Smooth muscle cell of the brain vasculature (primary cell): ENCODE measurements at regions not wholly inside any gene's neighbourhood (a gene's known extent, or its start where the extent isn't known, plus 50 kb on each side); places are given as distances from the start of the nearest gene placed in this dataset.

ENCODE experiments used
- DNase-seq: peaks from one replicate; pipeline ENCODE4 v3.0.0-alpha.2; 2012; ENCODE audit warnings: low read depth, low spot score

- peak; percentile 24 for DNase-seq
These were observed 212.9 kb upstream of the ARID1B start for GRCh38 chr6:156564127-156564806.

- no peak for DNase-seq
These were observed 213.5 kb upstream of the ARID1B start for GRCh38 chr6:156563714-156564113.

- DNase-seq, result no peak
These were observed 214.5 kb upstream of the ARID1B start for GRCh38 chr6:156562636-156563035.

- no peak for DNase-seq
These were observed 215.2 kb upstream of the ARID1B start for GRCh38 chr6:156562019-156562418.

GRCh38 chr6:156560476-156560875, 216.7 kb upstream of the ARID1B start:
- no peak for DNase-seq

- no peak for DNase-seq
These were observed 218.0 kb upstream of the ARID1B start for GRCh38 chr6:156559162-156559690.

- DNase-seq, result no peak
These were observed 219.3 kb upstream of the ARID1B start for GRCh38 chr6:156557911-156558259.

- no peak for DNase-seq
These were observed 219.8 kb upstream of the ARID1B start for GRCh38 chr6:156557251-156557910.

GRCh38 chr6:156556811-156557210, 220.4 kb upstream of the ARID1B start:
- DNase-seq, result no peak

- DNase-seq, result no peak
These were observed 222.1 kb upstream of the ARID1B start for GRCh38 chr6:156555116-156555515.

- DNase-seq, result no peak
These were observed 223.0 kb upstream of the ARID1B start for GRCh38 chr6:156554160-156554559.

- no peak for DNase-seq
These were observed 224.3 kb upstream of the ARID1B start for GRCh38 chr6:156552849-156553248.

GRCh38 chr6:156550949-156551348, 226.2 kb upstream of the ARID1B start:
- DNase-seq, result no peak

GRCh38 chr6:156545931-156546330, 231.2 kb upstream of the ARID1B start:
- DNase-seq, result no peak

- DNase-seq, result no peak
These were observed 232.2 kb upstream of the ARID1B start for GRCh38 chr6:156545021-156545420.

- DNase-seq, result no peak
These were observed 233.1 kb upstream of the ARID1B start for GRCh38 chr6:156544046-156544445.

GRCh38 chr6:156543431-156543830, 233.7 kb upstream of the ARID1B start:
- DNase-seq, result no peak

GRCh38 chr6:156538875-156539660, 238.1 kb upstream of the ARID1B start:
- no peak for DNase-seq

GRCh38 chr6:156534594-156534993, 242.6 kb upstream of the ARID1B start:
- DNase-seq, result no peak

- DNase-seq, result no peak
These were observed 243.2 kb upstream of the ARID1B start for GRCh38 chr6:156533872-156534524.

GRCh38 chr6:156526081-156526480, 251.1 kb upstream of the ARID1B start:
- no peak for DNase-seq

GRCh38 chr6:156525541-156525940, 251.6 kb upstream of the ARID1B start:
- DNase-seq, result no peak
